AG04450 (cell line): ENCODE measurements at regions not wholly inside any gene's neighbourhood (a gene's known extent, or its start where the extent isn't known, plus 50 kb on each side); places are given as distances from the start of the nearest gene placed in this dataset.

ENCODE experiments used
- CTCF ChIA-PET: fragments of 300-600, 350-600 bp; formaldehyde crosslinking; extraction: SDS; loops from one replicate; lab custom pipeline; 2022; ENCODE audit warnings: antibody characterized with exemption, inconsistent platforms; lab: Charles Lee
- POLR2A ChIA-PET: fragments of 350-600 bp; formaldehyde crosslinking; extraction: SDS; loops from one replicate; lab custom pipeline; 2021; ENCODE audit warnings: antibody characterized with exemption, inconsistent platforms; lab: Yijun Ruan, JAX
- DNase-seq: peaks from one replicate; pipeline ENCODE4 v3.0.0-alpha.2; 2011; ENCODE audit warnings: low read depth, low spot score
- H3K27ac ChIP-seq: one replicate; pipeline ENCODE4 v1.5.1; 2012; ENCODE audit warnings: low read depth, low read length, control low read depth
- H3K27me3 ChIP-seq: one replicate; pipeline ENCODE4 v1.6.0; 2012; ENCODE audit warnings: low read length; ENCODE audit not compliant: control insufficient read depth, insufficient read depth
- H3K4me3 ChIP-seq: 2 replicates; pipeline ENCODE4 v1.5.1; 2011; ENCODE audit warnings: mild to moderate bottlenecking, low read depth, low read length, control low read depth
- H3K9me3 ChIP-seq: 2 replicates; pipeline ENCODE4 v1.5.1; 2012; ENCODE audit warnings: low read length; ENCODE audit not compliant: control insufficient read depth, insufficient read depth
- TF ChIP-seq, protein P1 (sequence below): IDR thresholded peaks from 2 replicates; pipeline ENCODE4 v1.5.1; 2011; ENCODE audit warnings: low read depth, low read length, control low read depth, inconsistent platforms

DNA sequence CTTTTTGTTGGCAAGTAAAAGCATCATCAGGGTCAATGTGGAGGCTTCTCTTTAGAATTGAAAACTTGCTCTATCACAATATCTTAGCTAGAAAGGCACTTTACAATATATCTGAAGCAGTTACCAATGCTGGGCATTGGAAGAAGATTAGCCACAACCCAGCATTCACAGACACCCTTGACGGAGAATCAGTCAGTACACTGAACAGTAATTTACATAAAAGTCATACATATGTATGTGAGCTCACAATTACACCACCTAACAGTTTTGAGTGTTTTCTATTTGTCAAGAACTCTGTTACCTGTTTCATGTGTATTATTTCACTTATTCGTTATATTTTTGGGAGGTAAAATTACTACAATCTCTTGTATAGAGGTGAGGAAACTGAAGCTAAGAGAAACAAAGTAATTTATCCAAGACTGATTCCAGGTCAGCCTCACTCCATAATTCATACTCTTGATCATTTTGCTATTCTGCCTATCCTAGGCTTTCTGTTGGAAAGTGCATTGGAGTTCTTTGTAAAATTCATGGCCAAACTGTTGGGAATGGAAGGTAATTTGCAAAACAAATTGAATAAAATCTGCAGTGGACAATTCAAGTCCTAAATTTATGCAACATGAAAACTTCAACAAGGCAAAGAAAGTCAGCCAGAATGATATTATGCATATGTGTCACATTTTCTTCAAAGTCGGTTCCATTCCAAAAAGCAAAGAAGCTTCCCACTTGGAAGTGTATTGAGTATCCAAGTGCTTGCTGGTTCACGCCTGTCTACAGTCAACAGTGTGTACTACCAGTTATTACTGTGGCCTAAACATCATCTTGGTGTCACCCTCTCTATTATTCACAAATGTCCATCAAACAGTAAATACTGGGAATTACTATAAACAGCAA is 223.7 kb upstream of the SEMA6D start:
- Histone ChIP-seq H3K27me3 (no peaks in the 10 kb centered on the region), H3K27ac (no peak overlapping the region), H3K4me3 (no peak overlapping the region), H3K9me3 (no peaks in the 10 kb centered on the region)
- DNase-seq = no peak
- ChIA-PET POLR2A (no interaction called here), CTCF (interaction anchor here (0.9 kb wide), 1 partner anchor 23 kb away, joined by 5 read pairs; no protein-coding TSS in a partner anchor)
- TF ChIP-seq, protein P1, sequence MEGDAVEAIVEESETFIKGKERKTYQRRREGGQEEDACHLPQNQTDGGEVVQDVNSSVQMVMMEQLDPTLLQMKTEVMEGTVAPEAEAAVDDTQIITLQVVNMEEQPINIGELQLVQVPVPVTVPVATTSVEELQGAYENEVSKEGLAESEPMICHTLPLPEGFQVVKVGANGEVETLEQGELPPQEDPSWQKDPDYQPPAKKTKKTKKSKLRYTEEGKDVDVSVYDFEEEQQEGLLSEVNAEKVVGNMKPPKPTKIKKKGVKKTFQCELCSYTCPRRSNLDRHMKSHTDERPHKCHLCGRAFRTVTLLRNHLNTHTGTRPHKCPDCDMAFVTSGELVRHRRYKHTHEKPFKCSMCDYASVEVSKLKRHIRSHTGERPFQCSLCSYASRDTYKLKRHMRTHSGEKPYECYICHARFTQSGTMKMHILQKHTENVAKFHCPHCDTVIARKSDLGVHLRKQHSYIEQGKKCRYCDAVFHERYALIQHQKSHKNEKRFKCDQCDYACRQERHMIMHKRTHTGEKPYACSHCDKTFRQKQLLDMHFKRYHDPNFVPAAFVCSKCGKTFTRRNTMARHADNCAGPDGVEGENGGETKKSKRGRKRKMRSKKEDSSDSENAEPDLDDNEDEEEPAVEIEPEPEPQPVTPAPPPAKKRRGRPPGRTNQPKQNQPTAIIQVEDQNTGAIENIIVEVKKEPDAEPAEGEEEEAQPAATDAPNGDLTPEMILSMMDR = no peak

DNA sequence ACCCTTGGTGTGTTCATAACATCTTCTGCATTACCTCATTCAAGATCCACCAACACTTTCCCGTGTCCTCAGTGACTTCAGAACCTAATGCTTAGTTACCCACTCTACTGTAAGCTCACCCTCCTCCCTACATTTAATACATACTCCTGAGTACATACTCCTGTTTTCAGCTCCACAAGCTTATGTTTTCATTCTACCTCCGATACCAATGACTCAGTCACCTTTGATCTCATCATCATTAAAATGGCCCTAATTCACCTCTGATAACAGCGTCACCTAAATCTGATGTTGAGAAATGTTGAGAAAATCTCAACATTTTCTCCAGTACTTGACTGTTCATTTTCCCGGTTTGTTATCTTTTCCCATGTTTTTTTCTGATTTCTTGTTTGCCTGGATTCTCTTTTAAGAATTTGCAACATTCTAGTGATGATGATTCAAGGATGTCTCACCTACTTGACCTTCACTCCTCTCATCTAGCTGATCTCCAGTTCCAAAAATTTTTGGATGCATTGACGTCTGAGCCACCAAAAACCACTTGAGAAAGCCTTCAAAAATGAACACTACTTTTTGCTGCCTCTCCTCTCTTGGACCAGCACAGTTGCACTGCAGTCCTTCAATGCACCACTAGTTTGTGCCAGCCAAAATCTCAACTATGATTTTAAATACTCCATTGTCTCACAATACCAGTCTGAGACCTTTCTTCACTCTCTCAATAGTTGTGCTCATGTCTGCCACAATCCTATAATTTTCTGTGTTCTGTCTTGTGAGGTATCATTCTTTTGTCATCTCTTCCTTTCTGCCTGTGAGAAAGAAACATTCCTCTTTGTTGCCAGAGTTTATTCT is 220.7 kb upstream of the SEMA6D start:
- CTCF ChIA-PET = interaction anchor here (0.9 kb wide), 1 partner anchor 25 kb away, joined by 3 read pairs; no protein-coding TSS in a partner anchor
- Histone ChIP-seq H3K27ac (no peak overlapping the region), H3K9me3 (no peaks in the 10 kb centered on the region), H3K27me3 (no peaks in the 10 kb centered on the region), H3K4me3 (no peak overlapping the region)
- no peak for DNase-seq
- TF ChIP-seq, protein P1 = peak; percentile 27; the same call in 1 of the 2 replicates
- POLR2A ChIA-PET = no interaction called here

DNA sequence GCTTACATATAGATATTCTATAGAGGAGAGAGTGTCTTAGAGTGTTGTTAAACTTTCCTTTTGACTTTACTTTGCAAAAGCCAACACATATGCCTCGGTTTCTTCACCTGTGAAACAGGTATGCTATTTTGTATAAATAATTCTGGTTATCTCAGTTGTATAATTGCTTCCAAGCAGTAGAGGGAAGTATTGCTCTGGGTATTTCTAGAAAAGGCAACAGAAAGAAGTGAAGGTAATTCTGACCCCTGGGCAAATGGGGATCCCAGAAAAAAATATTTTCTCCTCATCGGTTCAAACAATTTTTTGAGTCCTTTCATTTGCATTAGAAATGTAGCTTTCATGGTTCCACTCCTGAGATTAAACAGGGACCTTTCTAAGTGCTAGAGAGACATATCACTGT is 216.5 kb upstream of the SEMA6D start:
- no peak for DNase-seq
- CTCF ChIA-PET = no interaction called here
- Histone ChIP-seq H3K4me3 (no peak overlapping the region), H3K27me3 (no peaks in the 10 kb centered on the region), H3K9me3 (no peaks in the 10 kb centered on the region), H3K27ac (no peak overlapping the region)
- POLR2A ChIA-PET = no interaction called here
- TF ChIP-seq, protein P1 = no peak

DNA sequence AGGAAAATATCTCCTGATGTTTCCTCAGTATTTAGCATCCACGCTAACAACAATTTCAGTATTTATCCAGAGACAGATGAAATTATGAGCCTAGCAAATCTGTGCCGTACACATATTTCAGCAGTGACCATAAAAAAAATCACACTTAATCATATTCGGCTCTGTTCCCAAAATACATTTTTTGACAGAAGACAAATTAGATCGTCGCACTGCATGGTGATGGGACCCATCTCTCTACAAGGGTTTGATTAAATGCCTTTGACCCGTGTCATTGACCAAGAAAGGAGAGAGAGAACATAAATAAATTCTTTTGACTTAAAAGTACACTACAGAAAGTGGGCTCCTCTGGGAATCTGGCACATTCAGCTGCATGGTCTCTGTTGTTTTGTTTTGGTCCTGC is 215.3 kb upstream of the SEMA6D start:
- CTCF ChIA-PET = interaction anchor here (1.0 kb wide), 2 partner anchors 10 to 12 kb away, joined by 3 read pairs; no protein-coding TSS in a partner anchor

More for the DNA sequence above, 215.3 kb upstream of the SEMA6D start:
- H3K27ac ChIP-seq = no peak overlapping the region
- no peaks in the 10 kb centered on the region for H3K9me3 ChIP-seq
- H3K27me3 ChIP-seq = no peaks in the 10 kb centered on the region
- POLR2A ChIA-PET = no interaction called here
- no peak overlapping the region for H3K4me3 ChIP-seq
- DNase-seq = no peak
- TF ChIP-seq, protein P1 = no peak
